ENCODE measurements at regions not wholly inside any gene's neighbourhood (a gene's known extent, or its start where the extent isn't known, plus 50 kb on each side); places are given as distances from the start of the nearest gene placed in this dataset.

- TF ChIP-seq CTCF (IDR thresholded peaks at IDR 0.05) = no peak
- TF ChIP-seq POLR2A (IDR thresholded peaks at IDR 0.05) = no peak
These were observed 157.4 kb downstream of the RPAP3 start for GRCh38 chr12:47548401-47548800.
